SK-N-SH (cell line): ENCODE measurements at regions not wholly inside any gene's neighbourhood (a gene's known extent, or its start where the extent isn't known, plus 50 kb on each side); places are given as distances from the start of the nearest gene placed in this dataset.

Experiments used
- CTCF ChIA-PET: fragments of 300-600, 350-600 bp; formaldehyde crosslinking; extraction: SDS; loops from one replicate; lab custom pipeline; 2021; lab: Yijun Ruan, JAX
- POLR2A ChIA-PET: fragments of 350-600 bp; sonication (Branson Sonifier 250); formaldehyde crosslinking; extraction: SDS; loops from one replicate; lab custom pipeline; 2020; ENCODE audit warnings: antibody characterized with exemption, inconsistent platforms; lab: Yijun Ruan, JAX
- DNase-seq: peaks from one replicate; pipeline ENCODE4 v3.0.0; 2012
- H2AFZ ChIP-seq: fragments of 200-600 bp; sonication (generic); 2 replicates; pipeline ENCODE4 v1.8.1; 2016; ENCODE audit warnings: antibody characterized with exemption, mild to moderate bottlenecking, low read depth
- H3F3A ChIP-seq: fragments of 200-600 bp; sonication (generic); replicated peaks from 2 replicates; pipeline ENCODE3; 2016; ENCODE audit warnings: antibody characterized with exemption, mild to moderate bottlenecking; ENCODE audit not compliant: insufficient read depth
- H3K27ac ChIP-seq, 2 experiments: fragments of 200-500 bp in 1 of 2; fragments of 200-600 bp in 1 of 2; sonication (Bioruptor generic) in 1 of 2; sonication (generic), shearing (Covaris generic) in 1 of 2; 2 replicates each; pipeline versions ENCODE4 v1.5.1 to v1.6.1; 2014 to 2016; ENCODE audit warnings: low read depth in 2 of 2, inconsistent platforms in 1 of 2, low read length in 1 of 2, mild to moderate bottlenecking in 1 of 2, mixed read lengths in 1 of 2
- H3K27me3 ChIP-seq: fragments of 200-600 bp; sonication (generic), shearing (Covaris generic); 2 replicates; pipeline ENCODE4 v1.6.1; 2016; ENCODE audit warnings: mixed run types; ENCODE audit not compliant: insufficient read depth
- H3K36me3 ChIP-seq, 2 experiments: fragments of 200-500 bp in 1 of 2; fragments of 200-600 bp in 1 of 2; sonication (Bioruptor generic) in 1 of 2; sonication (generic) in 1 of 2; replicated peaks in 1 of 2; 2 replicates each; pipeline versions ENCODE3 to v1.5.1; 2014 to 2016; ENCODE audit warnings: low read length in 1 of 2, mild to moderate bottlenecking in 1 of 2; ENCODE audit not compliant: insufficient read depth in 2 of 2, control insufficient read depth in 1 of 2
- H3K4me1 ChIP-seq, 2 experiments: fragments of 200-500 bp in 1 of 2; fragments of 200-600 bp in 1 of 2; sonication (Bioruptor generic) in 1 of 2; sonication (generic), shearing (Covaris generic) in 1 of 2; 2 replicates each; pipeline versions ENCODE4 v1.5.1 to v1.6.1; 2014 to 2016; ENCODE audit warnings: low read depth in 1 of 2, low read length in 1 of 2, mixed run types in 1 of 2; ENCODE audit not compliant: insufficient read depth in 2 of 2, control insufficient read depth in 1 of 2
- H3K4me2 ChIP-seq: fragments of 200-600 bp; sonication (generic), shearing (Covaris generic); 2 replicates; pipeline ENCODE4 v1.6.1; 2017; ENCODE audit warnings: mixed run types
- H3K4me3 ChIP-seq, 2 experiments: fragments of 200-500 bp in 1 of 2; fragments of 200-600 bp in 1 of 2; sonication (Bioruptor generic) in 1 of 2; sonication (generic), shearing (Covaris generic) in 1 of 2; 2 replicates each; pipeline versions ENCODE4 v1.5.1 to v1.8.1; 2014 to 2016; ENCODE audit warnings: low read depth in 2 of 2, inconsistent platforms in 1 of 2, low read length in 1 of 2, mild to moderate bottlenecking in 1 of 2, mixed read lengths in 1 of 2, moderate library complexity in 1 of 2
- H3K79me2 ChIP-seq: fragments of 200-600 bp; sonication (generic); 2 replicates; pipeline ENCODE4 v1.8.1; 2017; ENCODE audit warnings: mild to moderate bottlenecking; ENCODE audit not compliant: insufficient read depth
- H3K9ac ChIP-seq: fragments of 200-600 bp; sonication (generic); 2 replicates; pipeline ENCODE4 v1.6.1; 2017; ENCODE audit warnings: mixed run types
- H3K9me2 ChIP-seq: fragments of 200-600 bp; sonication (generic); 2 replicates; pipeline ENCODE4 v1.6.1; 2017; ENCODE audit warnings: mixed run types
- H3K9me3 ChIP-seq: fragments of 200-600 bp; sonication (generic); 2 replicates; pipeline ENCODE4 v1.6.1; 2017; ENCODE audit warnings: mixed run types, mild to moderate bottlenecking, moderate library complexity
- H4K20me1 ChIP-seq: fragments of 200-600 bp; sonication (generic); 2 replicates; pipeline ENCODE4 v1.6.1; 2017; ENCODE audit warnings: mild to moderate bottlenecking, mixed run types; ENCODE audit not compliant: insufficient read depth
- ELF1 ChIP-seq: IDR thresholded peaks from 2 replicates; pipeline ENCODE4 v1.4.0; 2012
- EP300 ChIP-seq, 2 experiments: IDR thresholded peaks; 2 replicates each; pipeline versions ENCODE4 v1.4.0 to v1.6.1; 2012; ENCODE audit warnings: borderline replicate concordance in 1 of 2, low read depth in 1 of 2, low read length in 1 of 2
- EZH2phosphoT487 ChIP-seq: fragments of 200-600 bp; sonication (generic); IDR thresholded peaks from 2 replicates; pipeline ENCODE4 v1.6.1; 2017; ENCODE audit warnings: low read depth, mixed run types, mild to moderate bottlenecking, antibody characterized with exemption, moderate library complexity, borderline replicate concordance
- FOXJ3 ChIP-seq: sonication (generic); formaldehyde crosslinking; IDR thresholded peaks from 2 replicates; pipeline ENCODE4 v1.5.1; 2020; ENCODE audit warnings: mild to moderate bottlenecking, missing genetic modification reagents
- IRF3 ChIP-seq: fragments of 150-350 bp; IDR thresholded peaks from 2 replicates; pipeline ENCODE4 v1.6.1; 2016; ENCODE audit warnings: mild to moderate bottlenecking, low read depth, low read length
- MEF2A ChIP-seq: IDR thresholded peaks from 2 replicates; pipeline ENCODE4 v1.4.0; 2012; ENCODE audit warnings: low read depth, borderline replicate concordance
- MXI1 ChIP-seq: IDR thresholded peaks from 2 replicates; pipeline ENCODE4 v1.6.1; 2012; ENCODE audit warnings: mild to moderate bottlenecking, low read depth, low read length, improper control_type of control experiment
- RCOR1 ChIP-seq: fragments of 150-350 bp; IDR thresholded peaks from 2 replicates; pipeline ENCODE4 v1.6.1; 2017; ENCODE audit warnings: antibody characterized with exemption, low read length
- RFX5 ChIP-seq: IDR thresholded peaks from 2 replicates; pipeline ENCODE4 v1.6.1; 2012; ENCODE audit warnings: mild to moderate bottlenecking, improper control_type of control experiment, low read length
- SIN3A ChIP-seq: IDR thresholded peaks from 2 replicates; pipeline ENCODE4 v1.6.1; 2012; ENCODE audit warnings: low read depth, mild to moderate bottlenecking, low read length, moderate library complexity, borderline replicate concordance
- TEAD4 ChIP-seq: IDR thresholded peaks from 2 replicates; pipeline ENCODE4 v1.4.0; 2012; ENCODE audit warnings: mild to moderate bottlenecking, borderline replicate concordance; ENCODE audit not compliant: insufficient read depth
- USF2 ChIP-seq: fragments of 150-350 bp; IDR thresholded peaks from 2 replicates; pipeline ENCODE4 v1.6.1; 2017; ENCODE audit warnings: antibody characterized with exemption, low read length, low read depth, borderline replicate concordance
- WGBS: methylation state at CpG from one replicate; pipeline ENCODE4 v1.1.6; 2017; ENCODE audit warnings: low lambda C conversion rate; 5-methylcytosine and 5-hydroxymethylcytosine counted together
- TF ChIP-seq, protein P1 (sequence below): IDR thresholded peaks from 2 replicates; pipeline ENCODE4 v1.4.0; 2012; ENCODE audit warnings: low read depth

DNA sequence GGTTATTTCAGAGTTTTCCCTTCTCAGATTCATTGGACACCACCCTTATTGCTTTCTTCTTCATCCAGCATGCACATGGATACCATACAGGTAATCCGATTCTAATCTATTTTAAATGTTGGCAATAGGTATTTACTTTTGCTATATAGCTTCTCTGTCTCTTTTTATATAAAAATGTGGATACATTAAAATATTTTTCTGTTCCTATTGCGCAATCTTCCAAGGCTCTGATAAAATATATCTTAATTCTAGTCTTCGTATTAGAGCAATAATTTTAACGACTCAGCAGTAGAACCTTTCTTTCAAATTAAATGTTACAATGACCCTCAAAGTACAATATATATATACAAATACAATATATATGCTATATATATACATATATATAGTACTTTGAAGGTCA lies 239.8 kb downstream of the DCAF12L2 start:
- Histone ChIP-seq H3K9ac (no peak overlapping the region), H3K79me2 (no peaks in the 10 kb centered on the region), H3K36me3 (no peaks in the 10 kb centered on the region), H2AFZ (no peak overlapping the region), H3K9me3 (no peaks in the 10 kb centered on the region), H3K4me3 (no peak overlapping the region), H3K27me3 (no peaks in the 10 kb centered on the region), H3F3A (no peaks in the 10 kb centered on the region), H3K27ac (no peak overlapping the region), H3K9me2 (peaks cover 6% of the 10 kb centered on the region; the same call in 1 of the 2 replicates)
- no peak for DNase-seq
- no peak for TF ChIP-seq EZH2phosphoT487
- no peak for TF ChIP-seq TEAD4
- TF ChIP-seq IRF3, result no peak
- no peak for TF ChIP-seq FOXJ3 (CRISPR knock-in tag)
- no peak for TF ChIP-seq RFX5
- no peak for TF ChIP-seq RCOR1
- no peak for TF ChIP-seq EP300 (IDR thresholded peaks at IDR 0.05; ENCODE audit: borderline replicate concordance in 1 of 2, low read depth in 1 of 2, low read length in 1 of 2)
- no peak for TF ChIP-seq MEF2A
- TF ChIP-seq ELF1, result no peak
- TF ChIP-seq USF2, result no peak
- TF ChIP-seq, protein P1, sequence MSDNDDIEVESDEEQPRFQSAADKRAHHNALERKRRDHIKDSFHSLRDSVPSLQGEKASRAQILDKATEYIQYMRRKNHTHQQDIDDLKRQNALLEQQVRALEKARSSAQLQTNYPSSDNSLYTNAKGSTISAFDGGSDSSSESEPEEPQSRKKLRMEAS, result no peak
- TF ChIP-seq SIN3A, result no peak
- TF ChIP-seq, all 33 proteins: peak for 0
- H4K20me1 ChIP-seq, result no peaks in the 10 kb centered on the region
- no peak overlapping the region for H3K4me2 ChIP-seq
- ChIA-PET POLR2A (no interaction called here), CTCF (no interaction called here)
- no peaks in the 10 kb centered on the region for H3K4me1 ChIP-seq
- WGBS, result 11% methylated on average over 4 of the region's 4 CpGs

DNA sequence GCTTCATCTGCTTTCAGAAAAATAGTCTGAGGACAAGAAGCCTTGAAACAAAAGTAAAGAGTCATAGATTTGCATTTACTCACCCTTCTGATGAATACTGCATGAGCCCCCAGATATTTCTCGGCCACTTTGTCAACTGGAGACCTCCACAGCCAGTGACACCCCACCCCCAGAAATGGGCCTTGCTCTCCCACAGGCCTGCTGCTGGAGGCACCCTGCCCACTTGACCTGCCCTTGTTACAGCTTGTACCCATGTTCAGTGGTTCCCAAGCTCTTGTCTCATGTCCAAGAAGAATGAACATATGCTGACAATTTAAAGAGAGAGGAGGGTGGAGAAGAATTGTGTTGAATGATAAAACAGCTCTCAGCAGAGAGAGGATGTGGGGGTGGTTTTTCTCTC lies 225.1 kb downstream of the DCAF12L2 start:
- no peak overlapping the region for H3K4me3 ChIP-seq
- no peaks in the 10 kb centered on the region for H3K27me3 ChIP-seq
- H4K20me1 ChIP-seq, result no peaks in the 10 kb centered on the region
- H3K9me3 ChIP-seq, result no peaks in the 10 kb centered on the region
- H2AFZ ChIP-seq, result no peak overlapping the region
- H3K9ac ChIP-seq, result no peak overlapping the region
- POLR2A ChIA-PET, result no interaction called here
- no peaks in the 10 kb centered on the region for H3K79me2 ChIP-seq
- no peak for TF ChIP-seq MXI1
- TF ChIP-seq, all 33 proteins: peak for 0
- no peaks in the 10 kb centered on the region for H3K36me3 ChIP-seq
- no peak overlapping the region for H3K4me2 ChIP-seq
- H3K27ac ChIP-seq, result no peak overlapping the region
- no peaks in the 10 kb centered on the region for H3K9me2 ChIP-seq
- no peaks in the 10 kb centered on the region for H3F3A ChIP-seq
- CTCF ChIA-PET, result no interaction called here
- H3K4me1 ChIP-seq, result no peaks in the 10 kb centered on the region
- whole genome bisulfite sequencing, result 0% methylated on average over 1 of the region's 1 CpG
- DNase-seq, result no peak
